HG03442 (cell line): ENCODE measurements at regions not wholly inside any gene's neighbourhood (a gene's known extent, or its start where the extent isn't known, plus 50 kb on each side); places are given as distances from the start of the nearest gene placed in this dataset.

Source experiments
- ATAC-seq: cut with Tn5 transposase; IDR thresholded peaks from one replicate; pipeline ENCODE4 v1.9.1; 2021; ENCODE audit warnings: mild to moderate bottlenecking, moderate library complexity; ENCODE audit not compliant: unreplicated experiment

- ATAC-seq = no peak
Observed at GRCh38 chr2:51120754-51121280, 88.9 kb upstream of the NRXN1 start.

GRCh38 chr2:51111532-51111931, 79.6 kb upstream of the NRXN1 start:
- ATAC-seq = no peak

DNA sequence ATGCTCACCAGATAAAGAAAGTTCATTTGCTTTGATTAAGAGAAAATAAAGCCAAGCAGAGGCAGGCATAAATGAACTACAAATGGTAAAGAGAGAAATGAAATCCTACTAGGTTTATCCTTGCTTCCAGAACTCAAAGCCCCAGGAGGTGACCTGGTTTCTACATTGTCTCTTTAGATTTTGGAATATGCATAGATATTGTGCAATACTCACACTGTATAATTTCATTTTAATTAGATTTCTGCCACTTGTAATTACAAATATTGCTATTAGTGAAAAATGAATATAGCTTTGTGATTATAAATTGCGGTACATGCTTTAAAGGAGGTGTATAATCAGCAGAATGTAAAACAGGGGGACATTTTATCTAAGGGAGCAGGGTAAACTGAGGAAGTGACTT, 76.9 kb upstream of the NRXN1 start:
- no peak for ATAC-seq

- ATAC-seq = no peak
Observed at GRCh38 chr2:51107841-51108240, 75.9 kb upstream of the NRXN1 start.

- ATAC-seq = no peak
Observed at GRCh38 chr2:51105811-51106210, 73.9 kb upstream of the NRXN1 start.

DNA sequence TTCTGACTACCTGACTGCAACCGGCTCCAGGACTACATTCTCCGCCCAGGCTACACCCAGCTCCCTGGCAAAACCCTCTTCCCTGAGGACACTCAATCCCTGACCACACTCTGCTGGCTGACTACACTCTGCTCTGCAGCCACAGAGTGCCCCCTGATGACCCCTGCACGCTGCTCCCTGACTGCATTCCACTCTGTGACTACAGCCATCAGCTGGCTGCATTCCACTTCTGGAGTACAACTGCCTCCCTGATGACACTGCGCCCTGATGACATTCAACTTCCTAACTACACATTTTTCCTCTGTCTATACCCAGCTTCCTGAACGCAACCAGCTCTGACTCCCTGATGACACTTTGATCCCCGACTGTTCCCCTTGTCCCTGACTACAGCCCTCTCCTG, 71.3 kb upstream of the NRXN1 start:
- no peak for ATAC-seq

DNA sequence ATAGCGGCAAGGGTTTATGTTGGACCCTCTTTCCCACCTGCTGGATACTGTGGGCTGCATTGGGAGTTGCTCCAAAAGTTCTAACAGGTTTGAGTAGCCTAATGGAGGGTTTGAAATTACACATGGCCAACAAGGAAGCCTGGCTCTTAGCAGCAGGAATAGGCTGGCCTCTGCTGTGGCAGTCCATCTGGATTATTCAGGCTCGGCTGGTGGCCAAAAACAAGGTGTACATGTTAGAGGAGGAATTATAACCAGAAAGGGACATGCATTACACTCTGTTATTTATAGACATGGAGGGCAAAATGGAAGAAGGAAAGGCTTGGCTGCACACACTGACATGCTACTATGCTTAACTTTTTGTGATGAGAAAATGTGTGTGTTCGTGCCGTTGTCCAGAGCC, 61.1 kb upstream of the NRXN1 start:
- ATAC-seq = no peak

DNA sequence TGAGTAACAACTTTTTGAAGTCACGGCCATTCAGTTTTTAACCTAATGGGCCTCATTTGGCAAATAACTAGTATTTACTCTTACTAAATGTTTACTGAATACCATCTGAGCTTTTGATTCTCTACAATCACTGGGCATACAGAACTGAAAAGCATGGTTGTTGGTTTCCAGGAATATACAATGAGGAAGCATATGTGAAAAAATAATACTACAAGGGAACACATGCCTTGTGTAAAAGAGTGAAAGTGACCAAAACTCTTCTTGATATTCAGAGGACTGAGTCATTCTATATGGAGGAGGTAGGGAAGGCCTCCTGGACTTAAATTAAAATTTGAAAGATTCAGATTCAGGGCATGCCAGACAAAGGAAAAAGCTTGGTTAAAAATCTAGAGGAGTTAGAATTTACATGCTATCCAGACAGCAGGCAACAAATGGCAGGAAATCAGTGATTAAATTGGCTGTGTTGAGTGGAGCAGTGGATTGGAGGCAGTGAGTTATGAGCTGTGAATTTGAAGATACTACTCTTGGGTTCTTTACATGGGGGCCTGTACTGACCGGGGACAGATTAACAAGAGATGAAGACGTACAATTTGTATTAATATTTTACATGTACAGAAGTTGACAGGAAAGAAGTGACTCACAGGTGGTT, 53.6 kb upstream of the NRXN1 start:
- ATAC-seq = no peak

DNA sequence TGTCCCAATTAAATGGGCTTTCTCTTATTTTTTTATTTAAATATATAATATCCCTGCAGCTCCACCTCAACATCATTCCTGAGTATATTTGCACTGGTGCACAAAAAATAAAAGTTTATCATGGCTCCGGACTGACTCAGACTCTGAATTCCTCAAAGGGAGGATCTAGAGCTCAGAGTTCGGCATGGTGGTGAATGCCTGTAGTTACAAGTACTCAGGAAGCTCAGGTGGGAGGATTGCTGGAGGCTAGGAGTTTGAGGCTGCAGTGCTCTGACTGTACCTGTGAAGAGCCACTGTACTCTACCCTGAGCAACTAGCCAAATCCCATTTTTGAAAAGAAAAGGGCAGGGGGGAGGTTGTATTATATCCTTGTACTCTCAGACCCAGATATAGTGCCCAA, 52.8 kb upstream of the NRXN1 start:
- ATAC-seq = no peak
